ENCODE measurements at regions not wholly inside any gene's neighbourhood (a gene's known extent, or its start where the extent isn't known, plus 50 kb on each side); places are given as distances from the start of the nearest gene placed in this dataset.
"Not testable (repeated sequence)": the region's sequence is repeated elsewhere in the genome, so short reads cannot be mapped to it uniquely, and the experiment has no call there.

GRCh38 chr7:58085444-58085843 lies 635.5 kb downstream of the ZNF716 start:
- DNase-seq (ENCODE audit: low spot score), result not testable (repeated sequence)

GRCh38 chr7:58086461-58086860 lies 636.5 kb downstream of the ZNF716 start:
- no peak for DNase-seq (ENCODE audit: low spot score)

GRCh38 chr7:58086871-58087535 lies 637.0 kb downstream of the ZNF716 start:
- DNase-seq (ENCODE audit: low spot score), result peak; percentile 55

GRCh38 chr7:58087536-58088190 lies 637.7 kb downstream of the ZNF716 start:
- DNase-seq (ENCODE audit: low spot score), result no peak

GRCh38 chr7:58088191-58088560 lies 638.2 kb downstream of the ZNF716 start:
- not testable (repeated sequence) for DNase-seq (ENCODE audit: low spot score)

GRCh38 chr7:58091063-58091462 lies 641.1 kb downstream of the ZNF716 start:
- DNase-seq (ENCODE audit: low spot score), result not testable (repeated sequence)

Measured in left forelimb (tissue), 1 donor.